IMR-90 (cell line): ENCODE measurements at regions not wholly inside any gene's neighbourhood (a gene's known extent, or its start where the extent isn't known, plus 50 kb on each side); places are given as distances from the start of the nearest gene placed in this dataset.
A peak's percentile ranks its signal among the peaks of the same experiment; 100 is the strongest.

Source experiments
- ATAC-seq: fragments of 200-7000 bp; cut with Tn5 transposase; 2 replicates; pipeline ENCODE4 v1.9.1; 2020; ENCODE audit warnings: low read depth, mild to moderate bottlenecking, moderate library complexity
- BruUV-seq: library from RNA; stranded (reverse); fragments of 400-500 nt; replicated peaks from 2 replicates; lab custom pipeline; 2021; lab: Mats Ljungman, UMichigan
- CTCF ChIA-PET: fragments of 300-600 bp; formaldehyde crosslinking; extraction: SDS; loops from one replicate; lab custom pipeline; 2021; ENCODE audit warnings: antibody characterized with exemption; lab: Yijun Ruan, JAX
- POLR2A ChIA-PET: fragments of 300-600 bp; sonication (Branson Sonifier 250); formaldehyde crosslinking; loops from one replicate; lab custom pipeline; 2022; ENCODE audit warnings: antibody characterized with exemption; ENCODE audit not compliant: unreplicated experiment; lab: Charles Lee
- DNase-seq: peaks from one replicate; pipeline ENCODE4 v3.0.0; 2013
- H2AFZ ChIP-seq: replicated peaks from 2 replicates; pipeline ENCODE3; 2013; ENCODE audit warnings: low read length, mild to moderate bottlenecking; ENCODE audit not compliant: poor library complexity
- H2AK5ac ChIP-seq: 2 replicates; pipeline ENCODE4 v1.6.1; 2013; ENCODE audit warnings: low read depth, low read length, inconsistent platforms
- H2AK9ac ChIP-seq: replicated peaks from 2 replicates; pipeline ENCODE3; 2013; ENCODE audit warnings: mild to moderate bottlenecking, low read depth, low read length, moderate library complexity; ENCODE audit not compliant: poor library complexity
- H2BK120ac ChIP-seq: 2 replicates; pipeline ENCODE4 v1.6.1; 2013; ENCODE audit warnings: low read depth, low read length, inconsistent platforms
- H2BK15ac ChIP-seq: 3 replicates; pipeline ENCODE4 v1.6.1; 2013; ENCODE audit warnings: low read depth, low read length, inconsistent platforms
- H2BK20ac ChIP-seq: 2 replicates; pipeline ENCODE4 v1.6.1; 2013; ENCODE audit warnings: low read depth, mild to moderate bottlenecking, inconsistent platforms, low read length, moderate library complexity
- H2BK5ac ChIP-seq: 2 replicates; pipeline ENCODE4 v1.6.1; 2013; ENCODE audit warnings: mild to moderate bottlenecking, low read depth, low read length, inconsistent platforms; ENCODE audit not compliant: poor library complexity, severe bottlenecking
- H3K14ac ChIP-seq: replicated peaks from 2 replicates; pipeline ENCODE4 v1.6.1; 2013; ENCODE audit warnings: low read depth, low read length, inconsistent platforms
- H3K18ac ChIP-seq: 2 replicates; pipeline ENCODE4 v1.6.1; 2013; ENCODE audit warnings: low read depth, low read length, control low read depth
- H3K23ac ChIP-seq: 2 replicates; pipeline ENCODE4 v1.6.1; 2013; ENCODE audit warnings: low read depth, low read length, inconsistent platforms
- H3K27ac ChIP-seq: 2 replicates; pipeline ENCODE4 v1.5.1; 2013; ENCODE audit warnings: mild to moderate bottlenecking, control low read depth, low read length; ENCODE audit not compliant: insufficient read depth
- H3K27me3 ChIP-seq: 2 replicates; pipeline ENCODE4 v1.6.1; 2013; ENCODE audit warnings: low read length; ENCODE audit not compliant: control insufficient read depth, insufficient read depth
- H3K36me3 ChIP-seq: 2 replicates; pipeline ENCODE4 v1.6.1; 2013; ENCODE audit warnings: low read length, mixed read lengths; ENCODE audit not compliant: control insufficient read depth, insufficient read depth
- H3K4ac ChIP-seq: 2 replicates; pipeline ENCODE4 v1.6.1; 2013; ENCODE audit warnings: low read depth, low read length, inconsistent platforms
- H3K4me1 ChIP-seq: 2 replicates; pipeline ENCODE4 v1.6.1; 2013; ENCODE audit warnings: low read length, mixed read lengths; ENCODE audit not compliant: control insufficient read depth, insufficient read depth
- H3K4me2 ChIP-seq: 2 replicates; pipeline ENCODE4 v1.6.1; 2013; ENCODE audit warnings: low read depth, mild to moderate bottlenecking, control low read depth, low read length, moderate library complexity
- H3K4me3 ChIP-seq: 2 replicates; pipeline ENCODE4 v1.5.1; 2013; ENCODE audit warnings: low read depth, mild to moderate bottlenecking, control low read depth, low read length, moderate library complexity; ENCODE audit not compliant: insufficient read depth
- H3K56ac ChIP-seq: 2 replicates; pipeline ENCODE4 v1.6.1; 2013; ENCODE audit warnings: low read length, inconsistent platforms; ENCODE audit not compliant: insufficient read depth; ENCODE audit errors: extremely low read depth
- H3K79me1 ChIP-seq, 2 experiments: 2 replicates each; pipeline ENCODE4 v1.6.1; 2013; ENCODE audit warnings: low read length in 2 of 2, inconsistent platforms in 1 of 2, low read depth in 1 of 2
- H3K9ac ChIP-seq: 2 replicates; pipeline ENCODE4 v1.6.1; 2013; ENCODE audit warnings: low read depth, low read length, control low read depth
- H3K9me1 ChIP-seq: 2 replicates; pipeline ENCODE4 v1.6.1; 2013; ENCODE audit warnings: low read length, inconsistent platforms; ENCODE audit not compliant: insufficient read depth
- H3K9me3 ChIP-seq: 2 replicates; pipeline ENCODE4 v1.6.1; 2013; ENCODE audit warnings: low read length; ENCODE audit not compliant: control insufficient read depth, insufficient read depth
- H4K20me1 ChIP-seq: 2 replicates; pipeline ENCODE4 v1.6.1; 2013; ENCODE audit warnings: low read length, inconsistent platforms; ENCODE audit not compliant: insufficient read depth
- H4K5ac ChIP-seq: 2 replicates; pipeline ENCODE4 v1.6.1; 2013; ENCODE audit warnings: mild to moderate bottlenecking, low read depth, low read length, control low read depth
- H4K8ac ChIP-seq, 2 experiments: 2 replicates each; pipeline ENCODE4 v1.6.1; 2013; ENCODE audit warnings: low read depth in 2 of 2, low read length in 2 of 2, control low read depth in 1 of 2, inconsistent platforms in 1 of 2
- H4K91ac ChIP-seq: 2 replicates; pipeline ENCODE4 v1.6.1; 2013; ENCODE audit warnings: low read depth, low read length, inconsistent platforms; ENCODE audit not compliant: insufficient read depth
- BHLHE40 ChIP-seq: fragments of 150-350 bp; IDR thresholded peaks from 2 replicates; pipeline ENCODE4 v1.6.1; 2016; ENCODE audit warnings: mild to moderate bottlenecking, low read depth, low read length
- CEBPB ChIP-seq: IDR thresholded peaks from 2 replicates; pipeline ENCODE4 v1.6.1; 2012; ENCODE audit warnings: low read depth, low read length, improper control_type of control experiment
- CHD1 ChIP-seq: IDR thresholded peaks from 2 replicates; pipeline ENCODE4 v1.6.1; 2012; ENCODE audit warnings: low read depth, low read length, improper control_type of control experiment
- CTCF ChIP-seq: conservative IDR thresholded peaks from 2 replicates; pipeline ENCODE4 v1.5.1; 2012; ENCODE audit warnings: mild to moderate bottlenecking, low read depth, low read length, improper control_type of control experiment
- ELK1 ChIP-seq: fragments of 150-350 bp; IDR thresholded peaks from 2 replicates; pipeline ENCODE4 v1.6.1; 2016; ENCODE audit warnings: low read depth, mild to moderate bottlenecking, low read length, moderate library complexity, borderline replicate concordance
- FOS ChIP-seq: fragments of 150-350 bp; IDR thresholded peaks from 2 replicates; pipeline ENCODE4 v1.6.1; 2016; ENCODE audit warnings: low read depth, low read length
- MAFK ChIP-seq: IDR thresholded peaks from 2 replicates; pipeline ENCODE4 v1.6.1; 2012; ENCODE audit warnings: low read depth, low read length, improper control_type of control experiment
- MAZ ChIP-seq: IDR thresholded peaks from 2 replicates; pipeline ENCODE4 v1.6.1; 2012; ENCODE audit warnings: low read depth, mild to moderate bottlenecking, low read length, improper control_type of control experiment, moderate library complexity, borderline replicate concordance
- MXI1 ChIP-seq: IDR thresholded peaks from 2 replicates; pipeline ENCODE4 v1.6.1; 2012; ENCODE audit warnings: low read depth, mild to moderate bottlenecking, low read length, moderate library complexity, borderline replicate concordance
- NFE2L2 ChIP-seq: fragments of 150-350 bp; IDR thresholded peaks from 2 replicates; pipeline ENCODE4 v1.6.1; 2016; ENCODE audit warnings: low read depth, mild to moderate bottlenecking, low read length
- POLR2A ChIP-seq: IDR thresholded peaks from 2 replicates; pipeline ENCODE4 v1.6.1; 2012; ENCODE audit warnings: mild to moderate bottlenecking, low read depth, low read length
- RAD21 ChIP-seq: IDR thresholded peaks from 2 replicates; pipeline ENCODE4 v1.6.1; 2012; ENCODE audit warnings: low read length, improper control_type of control experiment
- RCOR1 ChIP-seq: IDR thresholded peaks from 2 replicates; pipeline ENCODE4 v1.6.1; 2012; ENCODE audit warnings: mild to moderate bottlenecking, low read length, improper control_type of control experiment; ENCODE audit not compliant: insufficient replicate concordance
- RFX5 ChIP-seq: IDR thresholded peaks from 2 replicates; pipeline ENCODE4 v1.8.0; 2012; ENCODE audit warnings: low read depth, mild to moderate bottlenecking, low read length, moderate library complexity
- SMC3 ChIP-seq: fragments of 150-350 bp; IDR thresholded peaks from 2 replicates; pipeline ENCODE4 v1.6.1; 2016; ENCODE audit warnings: low read depth, mild to moderate bottlenecking, antibody characterized with exemption, low read length, moderate library complexity
- USF2 ChIP-seq: fragments of 150-350 bp; IDR thresholded peaks from 2 replicates; pipeline ENCODE4 v1.6.1; 2017; ENCODE audit warnings: mild to moderate bottlenecking, antibody characterized with exemption, low read length, low read depth
- WGBS, 2 experiments: methylation state at CpG; one replicate each; pipeline versions ENCODE4 v1.1.5 to v1.1.7; 2013; ENCODE audit warnings: missing lambda C conversion rate in 2 of 2; ENCODE audit not compliant: insufficient read length in 1 of 2; ENCODE audit errors: extremely low coverage in 2 of 2; 5-methylcytosine and 5-hydroxymethylcytosine counted together
- dilution Hi-C: fragments of 300-500 bp; cut with HindIII; formaldehyde crosslinking; loops from one replicate; pipeline ENCODE4 v1.14.3; 2018; ENCODE audit warnings: low sequenced_read_pairs; ENCODE audit not compliant: unreplicated experiment
- in situ Hi-C: fragments of 300-500 bp; cut with MboI; formaldehyde crosslinking; loops from 3 replicates; pipeline ENCODE4 v1.14.3; 2019; ENCODE audit warnings: low sequenced_read_pairs, inconsistent platforms, mixed read lengths
- intact Hi-C: fragments of 100-400 bp; cut with micrococcal nuclease; formaldehyde crosslinking; loops from 2 replicates; pipeline ENCODE4 v1.10.0; 2022

DNA sequence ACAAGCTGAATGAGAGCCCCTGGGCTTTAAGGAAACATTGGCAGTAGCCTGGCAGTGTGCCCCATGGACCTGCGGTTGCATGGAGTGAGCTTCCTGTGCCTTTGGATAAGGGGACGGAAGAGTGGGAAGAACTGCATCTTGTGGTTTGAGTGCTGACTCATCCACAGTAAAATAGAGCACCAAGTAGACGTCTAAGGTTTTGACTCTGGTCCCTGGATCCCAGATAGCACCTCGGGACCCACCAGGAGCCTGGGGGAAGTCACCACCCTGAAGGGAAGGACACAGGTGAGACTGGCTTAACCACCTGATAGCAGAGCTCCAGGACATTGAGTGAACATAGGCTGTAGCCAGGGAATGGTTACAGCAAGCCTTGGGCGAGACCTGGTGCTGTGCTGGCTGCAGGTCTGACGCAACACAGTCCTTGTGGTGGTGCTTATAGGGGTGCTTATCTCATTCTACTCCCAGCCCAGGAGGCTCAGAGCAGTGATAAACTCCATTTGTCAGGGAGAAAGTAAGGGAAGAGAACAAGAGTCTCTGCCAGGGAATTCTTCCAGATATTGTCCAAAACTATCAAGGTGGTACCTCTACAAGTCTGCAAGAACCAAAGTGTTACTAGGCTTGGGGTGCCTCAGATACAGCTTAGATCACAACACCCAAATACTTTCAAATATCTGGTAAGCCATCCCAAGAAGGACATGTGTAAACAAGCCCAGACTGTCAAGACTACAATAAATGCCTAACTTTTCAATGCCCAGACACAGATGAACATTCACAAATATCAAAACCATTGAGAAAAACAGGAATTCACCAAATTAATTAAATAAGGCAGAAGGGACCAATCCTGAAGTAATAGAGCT, 123.6 kb upstream of the TET2 start:
- no peak overlapping the region for H2AK5ac ChIP-seq
- H3K9ac ChIP-seq, result no peak overlapping the region
- no peaks in the 10 kb centered on the region for H3K9me1 ChIP-seq
- intact Hi-C loops (no loop called here), dilution Hi-C loops (no loop called here), in situ Hi-C loops (no loop called here)
- H3K27me3 ChIP-seq, result no peaks in the 10 kb centered on the region
- no peak overlapping the region for H3K27ac ChIP-seq
- H3K4ac ChIP-seq, result no peak overlapping the region
- no peak overlapping the region for H3K4me3 ChIP-seq
- no peak overlapping the region for H2AFZ ChIP-seq
- H2BK120ac ChIP-seq, result no peak overlapping the region
- H3K9me3 ChIP-seq, result no peaks in the 10 kb centered on the region
- TF ChIP-seq POLR2A, result no peak
- TF ChIP-seq MXI1, result no peak
- no peak for TF ChIP-seq SMC3
- no peak for TF ChIP-seq BHLHE40
- no peak for TF ChIP-seq CHD1
- no peak for TF ChIP-seq CEBPB
- TF ChIP-seq RFX5, result no peak
- TF ChIP-seq MAZ, result no peak
- TF ChIP-seq CTCF, result no peak
- no peak for TF ChIP-seq RAD21
- TF ChIP-seq NFE2L2, result no peak
- TF ChIP-seq ELK1, result no peak
- no peak for TF ChIP-seq MAFK
- no peak for TF ChIP-seq USF2
- no peak for TF ChIP-seq RCOR1
- TF ChIP-seq FOS, result no peak
- no peaks in the 10 kb centered on the region for H4K20me1 ChIP-seq
- DNase-seq (peak; percentile 3), ATAC-seq (no peak)
- ChIA-PET POLR2A (no interaction called here), CTCF (no interaction called here)
- no peak overlapping the region for H2AK9ac ChIP-seq
- H3K23ac ChIP-seq, result no peak overlapping the region
- H2BK20ac ChIP-seq, result no peak overlapping the region
- H3K36me3 ChIP-seq, result no peaks in the 10 kb centered on the region
- H3K14ac ChIP-seq, result no peak overlapping the region
- no peak overlapping the region for H2BK5ac ChIP-seq
- no CpG with 5 or more reads among the region's 6 CpGs for WGBS, 2 experiments
- H4K8ac ChIP-seq, result no peak overlapping the region
- no TSS peak for BruUV-seq
- H2BK15ac ChIP-seq, result no peak overlapping the region
- H4K91ac ChIP-seq, result no peak overlapping the region
- H3K4me2 ChIP-seq, result no peak overlapping the region
- H3K18ac ChIP-seq, result no peak overlapping the region
- H3K79me1 ChIP-seq, result no peaks in the 10 kb centered on the region
- H4K5ac ChIP-seq, result no peak overlapping the region
- no peak overlapping the region for H3K56ac ChIP-seq
- H3K4me1 ChIP-seq, result no peaks in the 10 kb centered on the region
